ACC112 (cell line): ENCODE measurements at regions not wholly inside any gene's neighbourhood (a gene's known extent, or its start where the extent isn't known, plus 50 kb on each side); places are given as distances from the start of the nearest gene placed in this dataset.
A peak's percentile ranks its signal among the peaks of the same experiment; 100 is the strongest.

Experiments used
- H2AFZ ChIP-seq: fragments of 200-600 bp; sonication (generic); one replicate; pipeline ENCODE4 v1.6.0; 2017; ENCODE audit warnings: antibody characterized with exemption, low read length; ENCODE audit not compliant: unreplicated experiment
- H3K27ac ChIP-seq: fragments of 200-600 bp; sonication (generic); 2 replicates; pipeline ENCODE4 v1.5.1; 2014; ENCODE audit warnings: low read depth, mild to moderate bottlenecking, antibody characterized with exemption, low read length, moderate library complexity
- H3K27me3 ChIP-seq: fragments of 200-600 bp; sonication (generic); 2 replicates; pipeline ENCODE4 v1.6.1; 2014; ENCODE audit warnings: mild to moderate bottlenecking, antibody characterized with exemption, low read length, moderate library complexity, mixed read lengths; ENCODE audit not compliant: insufficient read depth
- H3K36me3 ChIP-seq: fragments of 200-600 bp; sonication (generic); 2 replicates; pipeline ENCODE4 v1.6.1; 2016; ENCODE audit warnings: mild to moderate bottlenecking, antibody characterized with exemption, low read length, moderate library complexity, mixed read lengths; ENCODE audit not compliant: insufficient read depth
- H3K4me1 ChIP-seq: fragments of 200-600 bp; sonication (generic); one replicate; pipeline ENCODE4 v1.6.1; 2016; ENCODE audit warnings: low read length, mixed read lengths; ENCODE audit not compliant: insufficient read depth, unreplicated experiment, control insufficient read depth
- H3K4me3 ChIP-seq: fragments of 200-600 bp; sonication (generic); 2 replicates; pipeline ENCODE4 v1.5.1; 2014; ENCODE audit warnings: mild to moderate bottlenecking, low read depth, low read length
- H3K79me2 ChIP-seq: fragments of 200-600 bp; sonication (generic); one replicate; pipeline ENCODE4 v1.6.0; 2016; ENCODE audit warnings: low read length; ENCODE audit not compliant: control insufficient read depth, unreplicated experiment, insufficient read depth

DNA sequence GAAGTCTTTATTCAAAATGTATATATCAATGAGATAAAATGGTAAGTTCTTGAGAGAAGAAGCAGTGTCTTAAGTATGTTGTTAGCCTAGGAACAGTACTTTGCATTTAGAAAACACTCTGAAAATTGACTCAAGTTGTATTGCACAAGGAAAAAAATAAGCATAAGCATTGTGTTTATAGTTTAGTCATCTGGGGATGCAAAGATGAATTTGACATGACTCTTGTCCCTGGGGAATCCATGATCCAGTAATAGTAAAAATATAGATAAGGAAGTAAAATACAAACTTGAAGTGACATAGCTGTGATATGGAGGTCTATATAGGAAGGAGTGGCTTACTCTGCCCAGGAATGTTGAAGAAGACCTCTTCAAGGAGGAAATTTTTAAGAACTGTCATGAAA is 185.0 kb upstream of the PTBP2 start:
- Histone ChIP-seq H3K79me2 (no peaks in the 10 kb centered on the region), H2AFZ (peak overlapping the region; percentile 61)

DNA sequence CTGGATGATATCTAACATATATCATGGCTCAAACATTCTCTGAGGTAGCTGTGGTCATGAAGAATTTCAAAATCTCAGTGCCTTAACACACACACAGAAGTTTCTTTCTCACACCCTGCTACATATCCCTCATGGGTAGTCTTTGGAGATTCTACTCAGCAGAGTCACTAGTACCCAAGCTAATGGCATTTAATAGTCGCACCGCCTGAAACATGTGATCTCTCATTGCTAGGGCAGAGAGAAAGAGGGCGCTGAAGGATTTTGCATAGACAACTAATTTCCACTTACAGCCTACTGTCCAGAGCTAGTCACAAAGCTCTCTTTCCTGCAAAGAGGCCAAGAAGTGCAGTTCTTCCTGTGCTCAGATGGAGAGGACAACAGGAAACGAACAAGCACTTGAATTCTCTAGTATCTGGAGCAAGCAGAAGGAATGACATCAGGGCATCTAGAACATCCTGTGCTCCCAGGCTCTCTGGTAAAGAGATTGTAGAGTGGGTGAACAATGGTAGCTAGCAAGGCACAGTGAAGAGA is 183.4 kb upstream of the PTBP2 start:
- H3K27ac ChIP-seq, result peak overlapping the region; percentile 97
- no peaks in the 10 kb centered on the region for H3K36me3 ChIP-seq
- peak overlapping the region; percentile 56 for H2AFZ ChIP-seq
- H3K27me3 ChIP-seq, result no peaks in the 10 kb centered on the region
- peak overlapping the region; percentile 45; the same call in 1 of the 2 replicates for H3K4me3 ChIP-seq
- no peaks in the 10 kb centered on the region for H3K79me2 ChIP-seq
- peaks cover 36% of the 10 kb centered on the region for H3K4me1 ChIP-seq

More for the DNA sequence above, 185.0 kb upstream of the PTBP2 start:
- H3K27me3 ChIP-seq, result no peaks in the 10 kb centered on the region
- peak overlapping the region; percentile 32; the same call in 1 of the 2 replicates for H3K4me3 ChIP-seq
- no peaks in the 10 kb centered on the region for H3K36me3 ChIP-seq
- H3K27ac ChIP-seq, result peak overlapping the region; percentile 59
- peaks cover 36% of the 10 kb centered on the region for H3K4me1 ChIP-seq

DNA sequence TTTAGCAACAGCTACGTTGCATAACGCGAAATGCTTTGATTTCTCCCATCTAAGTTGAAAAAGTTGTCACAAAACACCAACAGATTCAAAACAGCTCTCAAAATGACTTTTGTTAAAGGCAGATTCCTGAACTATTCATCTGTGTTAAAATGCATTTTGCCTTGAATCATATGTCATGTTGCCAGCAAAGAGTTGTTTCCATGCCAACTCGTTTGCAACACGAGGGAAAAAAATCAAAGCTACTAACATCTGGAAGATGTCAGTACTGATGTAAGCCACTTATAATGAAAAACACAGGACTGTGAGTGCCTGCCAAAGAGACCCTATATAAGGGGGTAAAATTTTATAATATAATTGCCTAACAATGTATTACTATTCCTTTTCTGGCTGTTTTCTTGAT is 182.7 kb upstream of the PTBP2 start:
- peak overlapping the region; percentile 45 for H3K4me3 ChIP-seq
- H2AFZ ChIP-seq, result peak overlapping the region; percentile 56
- H3K79me2 ChIP-seq, result no peaks in the 10 kb centered on the region
- peak overlapping the region; percentile 97 for H3K27ac ChIP-seq
- H3K36me3 ChIP-seq, result no peaks in the 10 kb centered on the region
- H3K27me3 ChIP-seq, result no peaks in the 10 kb centered on the region
- H3K4me1 ChIP-seq, result peaks cover 36% of the 10 kb centered on the region

DNA sequence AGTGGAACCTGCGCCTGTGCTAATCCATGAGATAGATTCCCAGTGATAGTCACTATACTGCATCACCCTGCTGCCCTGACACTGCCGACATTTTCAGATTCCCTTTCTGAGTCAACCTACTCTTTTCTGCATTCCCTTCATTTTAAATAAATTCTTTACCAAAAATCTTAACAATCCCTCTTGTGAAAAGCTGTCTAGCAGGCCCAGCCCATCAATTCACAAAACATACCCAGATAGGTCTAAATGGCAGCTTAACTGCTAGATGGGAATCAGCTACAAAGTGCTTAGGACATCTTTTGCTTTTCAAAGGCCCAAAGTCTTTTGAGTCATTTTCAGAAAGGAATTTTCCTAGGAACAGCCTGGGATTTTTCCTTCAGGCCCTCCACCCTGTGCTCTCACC is 180.1 kb upstream of the PTBP2 start:
- no peaks in the 10 kb centered on the region for H3K36me3 ChIP-seq
- H3K79me2 ChIP-seq, result no peaks in the 10 kb centered on the region
- no peak overlapping the region for H2AFZ ChIP-seq
- peaks cover 31% of the 10 kb centered on the region for H3K4me1 ChIP-seq
- H3K27ac ChIP-seq, result no peak overlapping the region
- H3K27me3 ChIP-seq, result no peaks in the 10 kb centered on the region
- no peak overlapping the region for H3K4me3 ChIP-seq

DNA sequence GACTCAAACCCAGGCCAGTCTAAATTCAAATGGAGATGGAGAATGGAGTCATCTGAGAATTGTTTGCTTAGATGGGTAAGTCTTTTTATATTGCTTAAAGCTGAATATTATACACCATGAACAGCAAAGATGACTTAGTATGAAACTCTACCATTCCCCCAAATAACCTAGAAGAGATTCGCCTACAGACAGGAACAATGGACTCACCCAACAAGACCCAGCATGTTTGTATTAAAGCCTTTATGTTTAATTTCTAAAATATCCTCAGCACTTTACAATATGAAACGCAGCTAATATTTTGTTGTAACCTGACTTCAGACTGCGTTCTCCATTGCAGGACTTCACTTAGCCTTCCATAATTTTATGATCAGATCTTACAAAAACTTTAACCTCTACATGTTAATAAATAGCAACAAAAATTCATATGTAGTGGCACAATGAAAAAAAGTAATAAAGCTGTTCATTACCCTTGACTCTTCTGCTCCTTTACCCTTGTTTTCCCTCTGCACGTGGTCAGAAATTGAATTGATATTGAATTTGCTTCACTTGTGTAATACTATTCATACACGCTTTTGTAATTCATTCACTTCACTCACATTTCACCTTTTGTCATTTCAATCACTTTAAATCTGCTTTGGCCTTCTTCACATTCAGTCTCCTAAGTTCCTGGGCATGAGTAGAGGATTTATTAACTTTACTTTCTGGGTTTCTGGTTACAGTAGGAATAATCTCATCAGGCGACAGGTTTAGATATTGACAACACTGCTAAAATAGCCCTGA is 177.3 kb upstream of the PTBP2 start:
- Histone ChIP-seq H3K27me3 (no peaks in the 10 kb centered on the region), H3K79me2 (no peaks in the 10 kb centered on the region), H3K36me3 (no peaks in the 10 kb centered on the region), H3K4me1 (peaks cover 5% of the 10 kb centered on the region), H3K4me3 (no peak overlapping the region), H3K27ac (no peak overlapping the region), H2AFZ (no peak overlapping the region)

DNA sequence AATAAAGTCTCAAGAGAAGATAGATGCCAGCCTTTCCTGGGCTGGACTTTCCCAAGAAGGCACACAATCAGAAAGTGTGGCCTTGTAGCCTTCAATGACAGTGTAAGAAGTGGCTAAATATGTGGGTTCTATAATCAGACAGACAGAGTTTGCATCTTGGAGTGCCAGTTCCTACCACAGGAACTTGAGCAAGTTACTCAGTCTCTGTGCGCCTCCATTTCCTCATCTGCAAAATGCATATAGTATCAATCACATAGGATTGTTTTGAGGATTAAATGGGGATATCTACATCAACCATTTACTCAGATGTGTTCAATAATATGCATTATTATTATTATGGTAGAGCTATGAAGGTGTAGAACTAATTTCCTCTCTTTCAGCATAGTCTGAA is 176.8 kb upstream of the PTBP2 start:
- H3K4me3 ChIP-seq, result no peak overlapping the region
- H3K27me3 ChIP-seq, result no peaks in the 10 kb centered on the region
- H3K36me3 ChIP-seq, result no peaks in the 10 kb centered on the region
- no peaks in the 10 kb centered on the region for H3K79me2 ChIP-seq
- no peaks in the 10 kb centered on the region for H3K4me1 ChIP-seq
- H2AFZ ChIP-seq, result no peak overlapping the region
- no peak overlapping the region for H3K27ac ChIP-seq

DNA sequence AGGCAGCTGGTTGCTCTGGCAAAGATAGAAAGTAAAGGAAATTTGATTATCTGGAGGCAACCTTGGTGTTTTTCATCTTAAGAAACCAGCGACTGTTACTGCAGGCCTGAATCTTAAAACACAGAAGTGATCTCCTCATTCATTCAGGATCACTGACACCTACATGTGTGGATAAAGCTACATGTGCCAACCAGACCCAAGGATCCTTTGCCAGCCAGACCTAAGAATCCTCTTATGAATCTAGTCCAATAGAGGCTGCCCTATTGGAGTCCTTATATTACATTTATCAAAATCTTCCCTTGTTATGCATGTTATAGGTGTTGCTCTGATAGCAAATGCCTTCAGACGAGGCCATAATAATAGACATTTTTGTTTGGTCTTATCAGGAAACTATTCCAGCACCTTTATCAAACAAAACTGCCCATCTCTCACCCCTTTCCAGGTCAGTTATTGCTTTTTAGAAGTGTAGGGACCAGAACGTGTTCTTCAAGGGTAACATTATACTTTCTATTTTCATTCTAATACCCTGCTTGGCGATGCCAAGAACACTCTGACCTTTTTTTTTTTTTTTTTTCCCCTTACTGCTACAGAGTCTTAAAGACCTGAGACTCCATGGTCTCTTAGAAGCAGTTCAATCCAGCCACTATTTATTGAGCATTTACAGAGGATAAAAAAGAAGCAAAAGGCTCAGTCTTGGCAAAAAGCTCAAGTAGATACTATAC is 175.5 kb upstream of the PTBP2 start:
- no peak overlapping the region for H3K4me3 ChIP-seq
- H2AFZ ChIP-seq, result peak overlapping the region; percentile 40
- no peaks in the 10 kb centered on the region for H3K79me2 ChIP-seq
- no peaks in the 10 kb centered on the region for H3K4me1 ChIP-seq
- no peaks in the 10 kb centered on the region for H3K27me3 ChIP-seq
- H3K27ac ChIP-seq, result no peak overlapping the region
- H3K36me3 ChIP-seq, result no peaks in the 10 kb centered on the region

DNA sequence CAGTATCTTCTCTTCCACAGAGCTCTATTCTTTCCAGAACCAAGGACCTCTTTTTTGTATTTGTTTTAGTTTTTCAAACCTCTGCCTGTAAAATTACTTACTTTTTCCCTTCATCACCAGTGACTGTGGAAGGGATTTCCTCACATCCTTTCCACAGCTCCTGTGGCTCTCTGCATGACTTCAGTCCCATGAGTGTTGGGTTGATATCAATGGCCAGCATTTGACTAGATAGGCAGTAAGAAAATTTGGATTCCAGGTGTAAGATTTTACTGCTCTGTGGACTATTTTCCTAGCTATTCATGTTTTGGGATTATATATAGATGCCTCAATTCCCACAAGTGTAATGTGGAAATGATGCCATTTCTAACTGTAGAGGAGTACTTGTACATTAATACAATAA is 171.5 kb upstream of the PTBP2 start:
- Histone ChIP-seq H3K27ac (no peak overlapping the region), H3K79me2 (no peaks in the 10 kb centered on the region), H3K4me1 (no peaks in the 10 kb centered on the region)

DNA sequence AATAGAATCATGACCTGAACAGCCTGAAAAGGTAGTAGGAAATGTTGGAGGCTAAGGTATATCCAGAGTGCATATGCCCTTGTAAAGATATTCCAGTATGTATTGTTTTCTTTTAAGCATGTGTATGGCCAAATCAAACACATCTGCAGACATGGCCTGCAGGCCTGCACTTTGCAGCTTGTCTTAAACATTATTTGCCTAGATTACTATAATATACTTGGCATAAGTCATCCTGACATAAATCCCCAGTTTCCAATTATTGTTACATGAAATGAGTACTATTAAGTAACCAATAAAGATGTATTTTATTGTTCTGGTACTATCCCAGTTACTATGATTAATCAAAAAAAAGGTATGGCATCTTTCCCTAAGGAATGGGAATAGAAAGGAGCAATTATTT is 169.1 kb upstream of the PTBP2 start:
- Histone ChIP-seq H3K79me2 (no peaks in the 10 kb centered on the region), H3K4me3 (no peak overlapping the region), H3K4me1 (no peaks in the 10 kb centered on the region), H3K27me3 (no peaks in the 10 kb centered on the region), H2AFZ (no peak overlapping the region), H3K36me3 (no peaks in the 10 kb centered on the region), H3K27ac (no peak overlapping the region)

More for the DNA sequence above, 171.5 kb upstream of the PTBP2 start:
- Histone ChIP-seq H3K36me3 (no peaks in the 10 kb centered on the region), H3K4me3 (no peak overlapping the region), H3K27me3 (no peaks in the 10 kb centered on the region), H2AFZ (no peak overlapping the region)

DNA sequence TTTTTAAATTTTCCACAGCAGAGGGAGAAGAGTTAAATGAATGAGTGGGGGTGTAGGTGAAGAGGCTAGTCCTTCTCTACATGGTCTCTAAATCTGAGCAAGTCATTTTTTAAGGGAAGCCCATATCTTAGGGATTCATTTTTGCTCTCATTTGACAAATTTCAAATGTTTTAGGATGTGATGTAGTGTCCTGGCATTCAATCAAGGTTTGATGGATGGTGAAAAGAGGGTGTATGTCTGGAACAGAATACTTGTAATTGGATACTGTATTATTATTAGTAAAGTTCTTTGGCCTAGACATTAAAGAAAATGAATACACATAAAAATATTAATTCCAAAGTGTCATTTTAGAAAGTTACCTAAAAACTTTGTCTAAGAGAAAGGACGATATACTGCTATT is 167.8 kb upstream of the PTBP2 start:
- no peaks in the 10 kb centered on the region for H3K27me3 ChIP-seq
- no peak overlapping the region for H3K27ac ChIP-seq
- no peaks in the 10 kb centered on the region for H3K36me3 ChIP-seq
- H3K79me2 ChIP-seq, result no peaks in the 10 kb centered on the region
- H3K4me1 ChIP-seq, result peaks cover 6% of the 10 kb centered on the region
- H2AFZ ChIP-seq, result no peak overlapping the region
- H3K4me3 ChIP-seq, result no peak overlapping the region

DNA sequence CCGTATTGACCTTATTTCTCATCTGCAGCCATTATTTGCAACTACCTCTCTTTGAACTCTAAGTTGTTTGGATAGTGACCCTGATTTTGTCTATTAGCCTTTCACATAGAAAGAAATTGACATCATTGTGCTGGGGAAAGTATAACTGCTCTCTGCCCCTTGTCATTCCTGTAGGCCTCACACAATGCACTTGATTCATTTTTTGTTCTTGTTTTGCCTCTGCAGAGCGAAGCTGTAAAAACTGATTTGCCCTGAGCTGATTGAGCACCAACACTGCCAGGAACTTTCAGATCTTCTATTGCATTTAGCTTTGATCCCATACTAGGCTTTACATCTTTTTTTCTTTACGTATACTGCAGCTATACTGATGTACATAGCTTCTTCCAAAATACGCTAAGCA is 167.2 kb upstream of the PTBP2 start:
- H2AFZ ChIP-seq, result no peak overlapping the region
- no peak overlapping the region for H3K4me3 ChIP-seq
- H3K27me3 ChIP-seq, result no peaks in the 10 kb centered on the region
- H3K36me3 ChIP-seq, result no peaks in the 10 kb centered on the region
- peaks cover 11% of the 10 kb centered on the region for H3K4me1 ChIP-seq
- no peaks in the 10 kb centered on the region for H3K79me2 ChIP-seq
- H3K27ac ChIP-seq, result no peak overlapping the region
